DMS 273 (cell line): ENCODE measurements at regions not wholly inside any gene's neighbourhood (a gene's known extent, or its start where the extent isn't known, plus 50 kb on each side); places are given as distances from the start of the nearest gene placed in this dataset.
"Not testable (repeated sequence)": the region's sequence is repeated elsewhere in the genome, so short reads cannot be mapped to it uniquely, and the experiment has no call there.

ENCODE experiments used
- DNase-seq: peaks from one replicate; lab custom pipeline; 2025; ENCODE audit not compliant: unreplicated experiment; lab: John Stamatoyannopoulos, UW

DNA sequence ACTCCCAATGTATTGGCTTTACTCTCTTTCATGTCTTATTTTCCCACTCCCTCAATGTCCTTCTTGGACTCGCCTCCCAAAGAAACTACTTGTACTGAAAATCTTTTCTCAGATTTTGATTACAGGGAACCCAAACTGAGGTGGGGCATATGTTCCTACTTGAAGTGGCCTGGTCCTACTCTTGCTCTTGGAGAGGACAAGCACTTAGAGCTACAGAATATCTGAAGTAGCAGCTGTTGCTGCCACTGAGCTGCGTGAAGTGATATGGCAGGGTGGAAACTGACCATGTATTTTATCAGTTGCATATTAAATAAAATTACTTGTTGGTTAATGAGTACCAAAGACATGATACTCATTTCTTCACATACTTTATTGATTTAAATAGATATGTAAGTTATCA is 129.5 kb downstream of the TSEN15 start:
- DNase-seq: no peak

DNA sequence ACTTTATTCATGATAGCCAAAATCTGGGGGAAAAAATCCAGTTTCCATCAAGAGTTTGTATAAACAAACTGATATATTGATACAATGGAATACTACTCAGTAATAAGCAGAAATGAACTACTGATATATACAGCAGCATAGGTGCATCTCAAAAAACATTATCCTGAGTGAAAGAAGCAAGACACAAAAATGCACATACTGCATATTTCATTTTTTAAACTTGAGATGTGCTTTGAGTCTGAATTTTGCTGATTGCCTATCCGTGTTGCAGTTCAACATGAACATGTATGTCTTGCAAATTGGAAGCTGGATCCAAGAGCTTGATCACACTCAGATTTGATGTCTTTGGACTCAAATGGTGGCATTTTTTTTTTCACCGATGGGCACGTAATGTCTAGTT is 132.4 kb downstream of the TSEN15 start:
- DNase-seq: no peak

DNA sequence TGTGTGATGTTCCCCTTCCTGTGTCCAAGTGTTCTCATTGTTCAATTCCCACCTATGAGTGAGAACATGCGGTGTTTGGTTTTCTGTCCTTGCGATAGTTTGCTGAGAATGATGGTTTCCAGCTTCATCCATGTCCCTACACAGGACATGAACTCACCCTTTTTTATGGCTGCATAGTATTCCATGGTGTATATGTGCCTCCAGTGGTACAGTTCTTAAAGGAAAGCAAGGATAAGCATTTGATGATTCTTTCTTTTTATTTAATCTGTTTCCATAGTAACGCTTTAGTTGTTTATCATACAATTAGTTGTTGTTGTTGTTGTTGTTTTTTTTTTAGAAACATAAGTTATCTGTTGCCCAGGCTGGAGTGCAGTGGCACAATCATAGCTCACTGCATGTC is 133.1 kb downstream of the TSEN15 start:
- not testable (repeated sequence) for DNase-seq

DNA sequence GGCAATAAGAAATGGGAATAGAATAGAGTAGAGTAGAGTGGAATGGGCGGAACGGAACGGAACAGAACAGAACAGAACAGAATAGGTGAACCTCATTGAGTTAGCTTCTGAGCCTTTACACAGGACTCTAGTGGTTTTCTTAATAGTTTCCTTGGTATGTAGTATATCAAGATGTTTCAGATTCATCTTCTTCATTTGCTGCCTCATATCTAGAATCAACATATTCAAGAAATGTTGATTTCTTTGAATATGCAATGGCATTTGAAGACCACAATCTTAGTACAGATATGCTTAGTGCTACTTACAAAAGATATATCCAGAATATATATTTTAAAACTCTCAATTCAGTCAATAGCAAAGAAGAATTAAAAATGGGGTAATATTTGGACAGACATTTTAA is 133.8 kb downstream of the TSEN15 start:
- no peak for DNase-seq

DNA sequence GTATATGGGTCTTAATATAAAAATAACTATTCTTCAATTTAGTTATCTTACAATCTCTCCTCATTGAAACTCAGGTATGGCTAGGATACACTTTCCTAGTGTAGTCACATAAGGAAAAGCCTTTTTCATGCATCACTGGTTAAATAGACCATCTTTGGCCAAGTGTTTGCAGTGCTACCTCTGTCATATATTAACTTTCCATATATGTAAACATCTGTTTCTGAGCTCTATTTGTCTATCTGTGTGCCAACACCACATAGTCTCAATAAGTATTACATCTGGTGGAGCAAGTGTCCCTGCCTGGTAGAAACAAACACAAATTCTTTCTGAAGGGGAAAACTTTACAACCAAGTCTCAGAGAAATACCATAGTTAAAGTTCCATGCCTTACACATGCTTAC is 134.6 kb downstream of the TSEN15 start:
- no peak for DNase-seq

DNA sequence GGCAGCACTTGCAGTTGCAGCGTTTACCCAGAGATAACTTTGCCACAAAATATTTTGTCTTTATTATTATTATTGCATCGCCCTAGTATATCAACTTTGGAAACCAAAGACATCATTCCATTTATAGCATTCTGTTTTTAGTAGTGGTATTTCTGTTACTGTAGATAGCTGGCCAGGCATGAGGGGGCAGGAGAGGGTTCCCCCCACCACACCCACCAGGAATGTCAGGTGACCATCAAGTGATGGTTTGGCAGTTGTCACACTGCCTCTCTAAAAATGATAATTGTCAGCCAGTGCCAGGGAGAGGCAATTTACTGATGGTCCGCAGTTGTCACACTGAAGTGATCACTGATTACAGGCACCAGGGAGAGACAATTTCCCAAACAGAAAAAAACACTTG is 135.6 kb downstream of the TSEN15 start:
- DNase-seq: no peak

DNA sequence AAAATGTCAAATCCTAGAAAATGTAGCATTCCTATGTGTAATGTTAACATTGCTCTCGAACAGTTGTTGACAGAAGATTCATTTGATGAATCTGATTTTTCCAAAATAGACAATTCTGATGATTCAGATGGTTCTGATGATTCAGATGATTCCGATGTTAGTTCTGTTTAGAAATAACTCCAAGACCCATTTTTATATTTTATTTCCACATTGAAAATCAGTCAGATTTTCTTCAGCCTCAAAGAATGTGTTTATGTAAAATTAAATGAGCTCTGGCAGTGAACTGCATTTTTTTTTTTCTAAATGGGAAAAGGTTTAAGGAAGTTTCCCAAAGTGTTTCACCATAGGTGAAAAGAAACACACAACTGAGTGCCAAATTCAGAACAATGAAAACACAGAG is 136.5 kb downstream of the TSEN15 start:
- DNase-seq: no peak

DNA sequence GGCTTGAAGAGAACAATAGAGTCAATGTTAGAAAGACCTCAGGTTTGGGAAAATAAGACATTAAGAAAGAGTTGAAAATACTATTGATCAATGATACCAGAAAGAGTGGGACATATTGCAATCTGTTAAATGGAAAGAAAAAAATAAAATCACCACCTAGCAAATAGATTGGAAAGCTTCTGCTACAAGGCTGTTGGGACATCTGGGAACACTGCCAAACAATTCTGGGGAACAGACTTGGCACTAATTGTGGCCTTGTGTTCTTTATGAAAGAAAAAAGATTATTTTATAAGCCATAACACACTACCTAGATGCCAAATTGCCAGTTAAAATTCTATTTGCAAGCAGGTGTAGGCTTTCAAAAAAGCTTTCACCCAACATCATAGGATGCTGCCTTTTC is 137.8 kb downstream of the TSEN15 start:
- DNase-seq: peak; percentile 84

DNA sequence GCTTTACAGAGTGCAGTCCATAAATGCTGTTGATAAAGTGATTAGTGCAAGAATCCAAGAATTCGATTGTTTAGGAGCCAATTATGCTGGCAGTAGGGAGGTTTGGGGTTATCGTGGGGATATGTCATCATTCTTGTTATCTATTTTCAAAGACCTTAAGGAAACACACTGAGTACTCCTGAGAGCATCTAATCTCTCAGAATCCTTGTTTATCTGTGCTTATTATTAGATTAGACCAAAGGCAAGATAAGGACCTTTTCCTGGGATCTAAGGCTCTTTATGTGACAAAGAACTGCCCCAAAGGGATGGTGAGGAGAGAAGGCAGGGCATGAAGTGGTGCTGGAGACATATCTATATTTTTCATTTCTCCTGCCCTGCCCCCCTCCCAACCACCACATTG is 139.1 kb downstream of the TSEN15 start:
- no peak for DNase-seq

DNA sequence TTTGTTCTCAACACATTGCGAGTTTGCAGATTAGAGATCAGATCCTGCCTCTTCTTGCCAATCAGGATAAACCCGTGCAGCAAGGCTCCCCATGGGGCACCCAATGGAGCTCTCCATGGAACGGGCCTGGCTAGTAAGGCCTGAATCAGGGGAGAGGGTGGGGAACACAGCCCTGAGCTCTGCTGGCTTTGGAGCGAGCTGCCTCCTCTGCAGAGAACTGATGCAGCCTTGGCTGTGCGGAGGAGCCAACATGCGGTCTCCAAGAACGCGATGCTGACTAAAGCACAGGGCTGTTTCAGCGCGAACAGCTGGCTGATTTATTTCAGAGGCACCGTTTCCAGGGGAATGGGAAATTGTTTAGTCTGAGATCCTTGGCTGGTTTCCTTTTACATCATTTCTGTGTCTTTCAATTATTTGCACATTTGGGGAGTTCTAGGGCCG is 139.7 kb downstream of the TSEN15 start:
- DNase-seq: peak; percentile 92

DNA sequence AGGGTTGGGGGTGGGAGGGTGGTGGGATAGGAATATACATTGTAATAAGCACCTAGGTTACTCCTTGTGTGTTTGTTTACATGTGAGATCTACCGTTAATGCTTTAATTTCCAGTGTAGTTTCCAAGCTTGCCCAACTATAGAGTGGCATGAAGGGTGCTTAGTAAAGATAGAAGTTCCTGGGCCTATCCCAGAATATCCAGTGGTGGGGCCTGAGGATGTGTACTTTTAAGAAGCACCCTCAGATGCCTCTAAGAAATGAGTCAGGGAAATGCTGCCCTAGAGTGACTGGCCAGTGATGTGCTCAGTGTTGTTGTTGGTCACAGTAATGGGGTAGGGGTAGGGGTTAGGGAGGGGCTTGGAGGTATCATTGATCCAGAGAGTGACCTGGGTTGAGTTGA is 141.3 kb downstream of the TSEN15 start:
- DNase-seq: no peak

DNA sequence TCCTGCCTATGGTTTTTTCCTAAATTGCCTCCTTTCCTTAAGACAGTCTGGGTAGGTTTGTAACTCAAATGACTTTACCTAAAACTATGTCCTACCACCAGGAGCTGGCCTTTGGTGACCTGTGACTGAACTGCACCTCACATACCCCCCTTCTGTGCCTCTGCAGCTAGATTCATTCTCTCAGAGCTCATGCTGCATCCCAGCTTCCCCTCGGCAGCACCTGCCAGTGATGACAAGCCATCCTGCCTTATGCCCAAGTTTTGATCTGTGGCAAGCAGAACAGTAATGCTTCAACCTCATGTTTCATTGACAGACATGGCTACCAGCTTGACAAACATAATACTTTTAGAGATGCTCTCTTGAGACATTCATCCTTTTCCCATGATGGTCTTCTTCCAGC is 141.9 kb downstream of the TSEN15 start:
- DNase-seq: no peak

DNA sequence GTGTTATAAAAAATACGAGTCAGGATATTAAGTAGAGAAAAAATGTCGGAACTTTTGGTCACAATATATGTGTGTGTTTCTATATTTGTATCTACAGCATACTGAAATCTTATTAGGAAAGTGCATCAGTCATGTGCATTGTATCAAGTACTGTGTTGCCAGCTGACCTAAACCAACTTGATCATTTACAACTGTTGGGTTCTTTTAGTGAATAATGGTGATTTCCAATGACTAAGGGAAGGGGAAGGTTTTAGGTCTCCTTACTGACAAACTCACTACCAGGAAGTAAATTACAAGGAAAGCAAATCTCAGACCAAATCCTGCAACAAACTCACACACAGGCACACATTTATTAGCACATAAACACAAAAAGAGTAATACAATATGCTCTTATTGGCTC is 142.7 kb downstream of the TSEN15 start:
- no peak for DNase-seq

DNA sequence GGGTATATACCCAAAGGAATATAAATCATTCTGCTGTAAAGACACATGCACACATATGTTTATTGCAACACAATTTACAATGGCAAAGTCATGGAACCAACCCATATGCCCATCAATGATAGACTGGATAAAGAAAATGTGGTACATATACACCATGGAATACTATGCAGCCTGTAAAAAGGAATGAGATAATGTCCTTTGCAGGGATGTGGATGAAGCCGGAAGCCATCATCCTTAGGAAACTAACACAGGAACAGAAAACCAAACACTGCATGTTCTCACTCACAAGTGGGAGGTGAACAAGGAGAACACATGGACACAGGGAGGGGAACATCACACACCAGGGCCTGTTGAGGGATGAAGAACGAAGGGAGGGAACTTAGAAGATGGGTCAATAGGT is 144.2 kb downstream of the TSEN15 start:
- DNase-seq: not testable (repeated sequence)

DNA sequence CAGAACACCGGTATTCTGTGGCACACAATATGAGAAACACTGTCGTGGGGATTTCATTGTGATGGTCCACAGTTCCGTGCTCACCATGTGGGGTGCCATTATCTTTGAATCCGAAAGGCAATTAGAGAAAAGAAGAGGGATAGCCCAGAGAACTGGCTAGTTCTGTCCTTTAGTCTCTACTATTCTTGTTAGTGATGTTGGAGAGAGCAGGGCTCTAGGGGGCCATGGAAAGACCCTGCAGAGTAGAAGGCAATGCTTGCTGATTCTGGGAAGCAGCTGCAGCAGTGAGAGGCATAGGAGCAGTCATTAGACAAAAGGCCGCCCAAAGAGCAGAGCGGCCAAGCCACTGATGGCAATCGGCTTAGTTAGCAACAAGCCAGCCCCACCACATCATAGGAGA is 146.3 kb downstream of the TSEN15 start:
- no peak for DNase-seq

DNA sequence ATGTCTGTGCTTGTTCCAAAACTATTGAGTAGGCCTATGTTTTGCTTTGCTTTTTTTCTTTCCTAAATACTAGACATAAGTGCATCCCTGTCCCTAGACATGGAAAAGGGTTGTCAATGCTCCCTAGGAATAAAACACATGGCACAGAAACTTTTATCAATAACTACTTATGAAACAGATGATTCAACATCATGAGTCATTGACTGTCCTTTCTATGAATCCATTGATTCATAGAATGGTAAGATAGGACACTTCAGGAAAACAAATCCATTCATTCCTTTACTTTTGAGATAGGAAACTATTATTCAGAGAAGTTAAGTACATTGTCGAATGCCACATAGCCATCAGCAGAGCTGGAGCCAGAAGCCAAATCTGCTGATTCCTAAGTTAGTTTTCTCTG is 147.5 kb downstream of the TSEN15 start:
- no peak for DNase-seq

DNA sequence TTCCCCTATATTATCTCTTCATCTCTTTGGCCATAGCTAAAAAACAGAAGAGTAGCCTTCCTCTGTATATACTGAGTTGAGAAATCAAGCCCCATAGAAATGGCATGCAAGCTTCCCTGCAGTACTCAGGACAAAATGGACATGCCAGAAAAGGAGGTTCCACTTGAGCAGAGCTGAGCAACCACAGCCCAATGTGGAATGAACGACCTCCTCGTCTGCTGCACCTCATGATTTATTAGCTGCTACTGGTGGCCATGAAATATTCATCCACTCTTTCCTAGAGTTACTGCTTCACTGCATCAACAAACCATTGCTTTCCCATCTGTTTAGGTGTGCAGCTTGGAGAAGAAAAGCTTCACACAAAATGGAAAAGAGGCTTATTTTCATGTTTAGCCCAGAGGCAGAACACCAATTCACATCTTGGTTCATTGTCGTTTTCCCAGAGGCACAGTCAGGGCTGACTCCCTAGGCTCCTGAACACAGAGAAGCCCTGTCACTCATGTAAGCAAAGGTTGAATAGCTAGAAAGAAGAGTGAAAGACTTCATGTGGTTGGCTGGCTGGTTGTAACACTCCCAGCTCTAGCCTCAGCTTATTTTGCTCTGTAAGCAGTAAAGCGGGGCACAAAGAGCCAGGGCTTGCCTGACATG is 148.0 kb downstream of the TSEN15 start:
- DNase-seq: peak; percentile 20

DNA sequence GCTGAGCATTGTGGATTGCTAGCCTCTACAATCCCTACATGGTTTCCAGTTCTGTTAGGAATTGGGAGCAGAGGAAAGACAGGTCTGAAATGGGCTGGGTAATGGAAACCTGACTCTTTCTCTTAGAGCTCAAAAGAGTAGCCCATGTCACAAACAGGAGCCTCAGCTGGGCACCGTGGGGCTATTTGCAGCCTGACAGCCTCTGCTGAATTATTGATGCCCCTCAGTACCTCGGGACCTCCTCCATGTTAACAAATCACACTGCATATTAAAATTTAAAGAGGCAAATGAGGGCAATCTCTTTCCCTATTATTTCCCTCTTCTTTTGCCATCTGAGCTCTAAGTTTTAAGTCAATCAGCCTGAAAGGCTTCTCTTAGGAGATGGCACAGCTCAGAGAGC is 157.1 kb downstream of the TSEN15 start:
- no peak for DNase-seq

DNA sequence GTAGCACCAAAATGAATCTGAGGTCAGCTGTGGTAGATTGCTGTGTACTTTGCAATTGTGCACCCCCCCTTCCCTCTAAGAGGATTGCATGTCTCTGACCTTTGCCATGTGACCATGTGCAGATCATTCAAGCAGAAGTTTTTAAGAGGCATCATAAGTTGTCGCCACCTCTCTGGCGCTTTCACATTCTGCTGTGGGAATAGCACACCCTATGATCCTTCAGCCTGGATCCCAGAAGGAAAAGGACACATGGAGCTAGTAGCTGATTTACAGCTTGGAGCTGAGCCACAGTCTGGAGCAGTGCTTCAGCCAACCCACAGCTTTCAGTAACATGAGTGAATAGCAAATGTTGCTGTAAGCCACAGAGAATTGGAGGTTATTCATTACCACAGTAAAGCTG is 158.5 kb downstream of the TSEN15 start:
- peak; percentile 69 for DNase-seq

DNA sequence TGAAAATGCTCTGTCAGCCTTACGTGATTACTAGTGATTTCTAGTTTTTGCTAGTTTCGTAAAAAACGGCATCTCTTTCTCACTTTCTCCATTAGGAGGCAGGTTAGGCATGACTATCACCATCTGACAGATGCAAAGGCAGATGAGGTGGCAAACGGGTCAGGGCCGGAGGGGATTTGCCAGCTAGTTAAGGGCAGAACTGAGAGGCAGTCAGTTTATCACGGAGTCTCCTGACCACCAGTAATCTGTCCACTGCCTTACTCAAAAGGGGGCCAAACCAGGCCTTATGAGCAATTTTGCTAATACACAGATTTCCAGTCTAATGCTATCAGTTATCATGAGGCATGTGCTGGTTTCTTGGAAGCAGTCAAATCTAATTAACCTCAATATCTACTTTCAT is 159.3 kb downstream of the TSEN15 start:
- no peak for DNase-seq

DNA sequence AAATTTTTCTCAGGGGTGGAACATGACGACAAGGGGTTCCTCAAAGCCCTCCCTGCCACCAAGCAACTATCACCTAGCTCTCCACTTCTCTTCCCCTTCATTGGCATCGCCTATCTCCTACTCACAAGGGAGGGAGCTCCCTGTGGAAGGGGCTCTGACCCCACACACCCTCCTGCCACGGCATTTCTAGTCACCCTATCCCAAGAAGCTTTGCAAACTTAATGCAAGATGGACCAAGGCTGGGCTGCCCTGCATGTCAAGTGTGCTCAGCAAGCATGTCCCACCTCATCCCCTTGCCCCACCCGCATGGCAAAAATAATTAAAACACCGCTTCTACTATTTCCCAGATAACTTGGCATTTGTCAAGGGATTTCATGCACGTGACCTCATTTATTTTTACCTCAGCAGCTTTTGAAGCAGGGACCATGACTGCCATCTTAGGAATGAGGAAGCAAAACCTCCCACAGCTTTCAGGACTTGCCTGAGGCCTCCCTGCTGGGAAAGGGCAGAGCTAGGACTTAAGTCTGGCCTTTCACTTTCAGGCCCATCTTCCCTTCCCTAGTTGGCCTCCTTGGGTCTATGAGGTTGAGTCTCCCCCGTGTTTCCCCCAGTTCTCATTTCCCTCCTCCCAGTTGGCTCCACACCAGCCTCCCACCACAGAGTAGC is 161.3 kb downstream of the TSEN15 start:
- DNase-seq: no peak

DNA sequence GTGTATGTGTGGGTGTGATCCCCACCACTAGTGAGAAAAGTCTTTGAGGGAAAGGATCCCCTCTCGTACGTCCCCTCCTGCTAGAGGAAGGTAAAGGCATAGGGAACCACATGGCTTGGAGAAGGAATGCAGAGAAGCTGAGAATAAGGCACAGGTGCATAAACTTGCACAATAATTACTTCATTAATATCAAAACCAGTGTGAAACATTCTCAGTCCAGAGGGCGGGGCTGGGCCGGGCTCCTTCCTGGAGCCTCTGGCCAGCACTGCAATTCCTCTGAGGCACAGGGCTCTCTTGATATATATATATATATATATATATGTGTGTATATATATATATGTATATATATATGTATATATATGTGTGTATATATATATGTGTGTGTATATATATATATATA is 162.6 kb downstream of the TSEN15 start:
- DNase-seq: no peak

DNA sequence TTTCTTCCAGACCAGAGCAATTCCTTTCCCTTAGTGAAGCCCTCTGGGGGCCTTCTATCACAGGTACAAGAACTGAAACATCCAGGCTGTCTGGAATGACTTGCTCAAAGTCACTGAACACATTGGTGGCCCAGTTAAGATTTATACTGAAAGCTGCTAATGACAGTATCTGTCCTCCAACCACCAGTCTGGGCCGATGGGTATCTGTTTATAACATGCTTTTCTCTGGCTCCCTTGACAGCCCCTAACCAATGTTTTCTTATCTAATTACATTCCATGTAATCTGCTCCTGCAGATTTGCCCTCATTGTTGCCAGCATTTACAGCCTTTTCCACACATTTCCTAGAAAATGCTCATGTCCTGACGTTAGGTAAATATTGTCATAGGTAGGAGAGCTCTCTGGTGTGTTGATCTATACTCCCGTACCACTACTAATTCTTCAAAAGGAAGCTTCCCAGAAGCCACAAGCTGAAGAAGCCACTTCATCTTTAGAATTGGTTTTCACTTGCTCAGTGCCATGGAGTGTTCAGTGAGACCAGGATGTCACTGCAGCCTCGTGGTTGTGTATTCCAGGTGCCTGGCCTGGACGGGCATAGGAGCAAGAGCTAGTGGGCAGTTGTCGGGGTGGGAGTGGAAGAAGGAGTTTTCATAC is 163.9 kb downstream of the TSEN15 start:
- DNase-seq: no peak
